ENCODE measurements at regions not wholly inside any gene's neighbourhood (a gene's known extent, or its start where the extent isn't known, plus 50 kb on each side); places are given as distances from the start of the nearest gene placed in this dataset.

DNA sequence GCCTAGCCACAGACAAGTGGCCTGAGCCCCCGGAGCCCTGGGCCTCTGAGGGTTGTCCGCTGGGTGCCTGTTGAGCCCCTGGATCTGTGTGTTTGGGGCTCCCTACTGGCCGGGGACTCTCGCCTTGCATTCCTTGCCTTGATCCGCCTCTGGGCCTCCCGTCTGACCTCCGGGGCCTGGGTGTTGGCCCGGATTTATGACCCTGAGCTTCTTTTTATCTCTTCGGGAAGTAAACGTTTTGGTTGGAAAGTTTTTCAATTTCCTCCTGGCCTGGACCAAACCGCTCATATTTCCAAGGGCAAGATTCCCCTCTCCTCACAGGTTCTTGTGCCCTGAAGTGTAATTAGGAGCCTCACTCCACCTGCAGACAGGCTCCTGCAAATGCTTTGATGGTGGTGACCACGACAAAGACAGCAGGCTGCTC, 69.3 kb upstream of the EGFLAM start:
- no peak overlapping the region for H3K4me3 ChIP-seq (ENCODE audit: low read depth, low read length)
- TF ChIP-seq, protein P1, sequence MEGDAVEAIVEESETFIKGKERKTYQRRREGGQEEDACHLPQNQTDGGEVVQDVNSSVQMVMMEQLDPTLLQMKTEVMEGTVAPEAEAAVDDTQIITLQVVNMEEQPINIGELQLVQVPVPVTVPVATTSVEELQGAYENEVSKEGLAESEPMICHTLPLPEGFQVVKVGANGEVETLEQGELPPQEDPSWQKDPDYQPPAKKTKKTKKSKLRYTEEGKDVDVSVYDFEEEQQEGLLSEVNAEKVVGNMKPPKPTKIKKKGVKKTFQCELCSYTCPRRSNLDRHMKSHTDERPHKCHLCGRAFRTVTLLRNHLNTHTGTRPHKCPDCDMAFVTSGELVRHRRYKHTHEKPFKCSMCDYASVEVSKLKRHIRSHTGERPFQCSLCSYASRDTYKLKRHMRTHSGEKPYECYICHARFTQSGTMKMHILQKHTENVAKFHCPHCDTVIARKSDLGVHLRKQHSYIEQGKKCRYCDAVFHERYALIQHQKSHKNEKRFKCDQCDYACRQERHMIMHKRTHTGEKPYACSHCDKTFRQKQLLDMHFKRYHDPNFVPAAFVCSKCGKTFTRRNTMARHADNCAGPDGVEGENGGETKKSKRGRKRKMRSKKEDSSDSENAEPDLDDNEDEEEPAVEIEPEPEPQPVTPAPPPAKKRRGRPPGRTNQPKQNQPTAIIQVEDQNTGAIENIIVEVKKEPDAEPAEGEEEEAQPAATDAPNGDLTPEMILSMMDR (IDR thresholded peaks at IDR 0.05; ENCODE audit: insufficient read depth, low read length), result no peak
- no peak for DNase-seq (ENCODE audit: low read depth)

DNA sequence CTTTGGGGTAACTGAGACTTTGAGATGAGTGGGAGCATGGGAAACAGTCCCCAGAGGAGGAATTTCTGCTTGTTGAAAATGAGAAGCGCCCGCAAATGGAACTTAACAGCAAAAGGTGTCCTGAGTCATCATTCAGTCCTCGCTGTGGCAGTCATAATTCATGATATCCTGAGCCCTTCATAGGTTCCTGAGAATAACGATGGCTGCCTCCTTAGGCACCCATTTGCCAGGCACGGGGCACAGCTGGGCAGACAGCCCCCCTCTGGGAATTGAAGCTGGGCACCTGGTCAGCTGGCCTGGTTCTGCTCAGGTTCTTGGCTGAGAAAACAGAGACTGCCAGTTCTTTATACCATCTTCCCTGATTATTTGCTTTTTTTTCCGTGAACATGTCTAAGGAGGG, 69.8 kb upstream of the EGFLAM start:
- H3K4me3 ChIP-seq (ENCODE audit: low read depth, low read length), result no peak overlapping the region
- TF ChIP-seq, protein P1 (IDR thresholded peaks at IDR 0.05; ENCODE audit: insufficient read depth, low read length), result no peak
- DNase-seq (ENCODE audit: low read depth), result no peak

DNA sequence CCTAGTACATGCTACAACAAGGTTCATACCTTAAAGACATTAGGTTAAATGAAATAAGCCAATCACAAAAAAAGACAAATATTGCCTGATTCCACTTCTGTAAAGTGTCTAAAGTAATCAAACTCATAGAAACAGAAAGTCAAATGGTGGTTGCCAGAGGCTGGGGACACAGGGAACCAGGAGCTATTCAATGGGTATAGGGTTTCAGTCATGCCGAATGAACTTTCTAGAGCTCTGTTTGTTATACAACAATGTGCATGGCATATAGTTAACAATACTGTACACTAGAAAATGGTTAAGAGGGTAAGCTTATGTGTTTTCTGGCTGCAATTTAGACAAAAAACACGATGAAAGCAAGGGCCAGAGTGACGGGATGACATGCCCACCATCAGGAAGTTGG, 70.8 kb upstream of the EGFLAM start:
- TF ChIP-seq, protein P1 (IDR thresholded peaks at IDR 0.05; ENCODE audit: insufficient read depth, low read length), result no peak
- DNase-seq (ENCODE audit: low read depth), result no peak
- no peak overlapping the region for H3K4me3 ChIP-seq (ENCODE audit: low read depth, low read length)

DNA sequence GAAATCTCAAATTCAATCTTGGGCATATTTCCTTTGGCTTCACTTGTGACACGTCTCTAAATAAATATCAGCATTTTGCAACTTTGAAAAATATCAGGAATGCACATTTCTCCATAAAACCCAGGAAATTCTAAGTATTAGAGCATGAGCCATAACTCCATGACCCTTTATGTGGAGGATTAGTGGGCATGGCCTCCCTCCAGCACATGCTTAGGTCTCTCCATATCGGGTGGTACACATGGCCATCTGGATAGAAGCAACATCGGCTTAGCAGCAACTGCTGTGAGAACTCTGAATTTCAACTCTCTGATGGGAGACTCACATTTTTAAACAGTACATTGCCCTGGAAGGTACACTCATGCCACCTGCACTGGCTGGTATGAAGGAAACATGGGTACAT, 73.7 kb upstream of the EGFLAM start:
- H3K4me3 ChIP-seq (ENCODE audit: low read depth, low read length), result no peak overlapping the region
- DNase-seq (ENCODE audit: low read depth), result no peak
- TF ChIP-seq, protein P1 (IDR thresholded peaks at IDR 0.05; ENCODE audit: insufficient read depth, low read length), result no peak

DNA sequence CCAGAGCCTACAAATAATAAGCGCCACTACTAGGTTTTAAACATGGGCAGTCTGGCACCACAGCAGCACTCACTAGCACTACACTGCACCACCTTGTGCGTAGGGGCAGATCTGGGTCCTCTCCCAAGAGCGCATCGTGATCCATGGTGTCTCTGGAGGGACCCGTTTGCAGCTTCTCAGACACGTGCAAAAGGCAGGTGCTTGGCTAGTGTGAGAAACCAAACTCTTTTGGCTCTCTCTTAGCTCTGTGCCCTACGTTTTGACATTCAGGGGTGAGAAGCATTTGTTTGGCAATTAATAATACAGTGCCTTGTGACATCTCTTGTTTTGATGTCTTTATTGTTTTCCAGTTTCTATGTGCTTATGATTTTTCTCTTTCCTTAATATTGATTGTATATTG, 75.4 kb upstream of the EGFLAM start:
- no peak for DNase-seq (ENCODE audit: low read depth)
- TF ChIP-seq, protein P1 (IDR thresholded peaks at IDR 0.05; ENCODE audit: insufficient read depth, low read length), result no peak
- H3K4me3 ChIP-seq (ENCODE audit: low read depth, low read length), result no peak overlapping the region

DNA sequence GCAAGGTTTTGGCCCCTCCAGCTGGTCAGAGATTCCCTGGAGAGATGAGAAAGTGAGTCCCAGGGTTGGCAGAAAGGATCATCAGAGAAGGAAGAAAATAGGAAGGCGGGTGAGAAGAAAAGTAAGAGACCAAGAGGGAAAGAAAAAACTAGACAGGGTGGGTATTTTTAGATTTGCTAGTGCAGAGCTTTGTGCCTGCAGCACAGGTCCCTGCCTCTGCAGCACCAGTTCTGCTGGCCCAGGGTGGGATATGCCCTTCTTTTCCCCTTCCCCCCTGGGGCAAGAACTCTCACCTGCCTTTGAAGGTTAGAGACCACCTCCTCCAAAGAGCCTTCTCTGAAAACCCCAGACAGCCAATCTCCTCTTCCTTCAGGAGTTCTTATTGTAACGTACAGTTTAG, 90.3 kb upstream of the EGFLAM start:
- DNase-seq (ENCODE audit: low read depth), result no peak
- TF ChIP-seq, protein P1 (IDR thresholded peaks at IDR 0.05; ENCODE audit: insufficient read depth, low read length), result no peak
- no peak overlapping the region for H3K4me3 ChIP-seq (ENCODE audit: low read depth, low read length)

DNA sequence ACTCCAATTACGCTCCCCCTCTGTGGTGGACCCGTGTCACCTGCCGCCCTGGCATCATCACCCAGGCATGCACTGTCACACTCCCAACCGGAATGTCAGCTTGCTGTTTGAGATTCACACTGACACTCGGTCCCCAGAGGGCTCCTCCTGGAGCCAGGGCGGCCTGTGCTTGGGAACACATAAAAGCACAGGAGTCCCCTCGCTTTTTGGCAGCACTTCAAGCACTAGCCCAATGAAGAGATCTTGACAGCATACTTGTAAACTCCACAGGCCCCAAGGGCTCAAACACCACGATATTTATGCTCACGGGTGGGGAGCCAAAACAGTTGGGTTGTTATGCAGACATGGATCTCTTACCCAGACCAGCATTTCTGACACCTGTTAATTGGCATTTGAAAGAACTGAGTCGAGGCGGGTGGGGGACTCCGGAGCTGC, 90.8 kb upstream of the EGFLAM start:
- no peak overlapping the region for H3K4me3 ChIP-seq (ENCODE audit: low read depth, low read length)
- TF ChIP-seq, protein P1 (IDR thresholded peaks at IDR 0.05; ENCODE audit: insufficient read depth, low read length), result no peak
- no peak for DNase-seq (ENCODE audit: low read depth)

Measured in fibroblast of the aortic adventitia (primary cell).